GM21786 (cell line): ENCODE measurements at regions not wholly inside any gene's neighbourhood (a gene's known extent, or its start where the extent isn't known, plus 50 kb on each side); places are given as distances from the start of the nearest gene placed in this dataset.
"Not testable (repeated sequence)": the region's sequence is repeated elsewhere in the genome, so short reads cannot be mapped to it uniquely, and the experiment has no call there.

ENCODE experiments used
- ATAC-seq: cut with Tn5 transposase; IDR thresholded peaks from one replicate; pipeline ENCODE4 v1.9.1; 2021; ENCODE audit not compliant: unreplicated experiment

DNA sequence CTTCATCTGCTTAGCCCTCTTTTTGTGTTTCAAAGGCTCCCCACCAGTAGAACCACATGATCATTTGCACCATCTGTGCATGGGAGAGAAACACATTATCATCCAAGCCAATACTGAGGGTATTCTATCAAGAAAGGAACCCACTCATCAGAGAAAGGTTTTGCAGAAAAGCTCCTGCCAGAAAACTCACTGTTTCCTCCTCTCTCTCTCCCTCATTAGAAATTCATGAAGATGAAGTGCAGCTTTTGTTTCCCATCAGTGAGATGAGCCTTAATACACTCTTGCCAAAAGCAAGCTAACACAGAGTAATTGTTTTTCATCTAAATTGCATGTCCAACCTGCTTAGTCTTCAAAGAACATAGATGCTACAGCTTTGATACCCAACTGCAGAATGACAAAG is 142.4 kb upstream of the GRAMD2B start:
- no peak for ATAC-seq

- no peak for ATAC-seq
Measured at GRCh38 chr5:126284977-126285696, 138.1 kb upstream of the GRAMD2B start.

- ATAC-seq, result not testable (repeated sequence)
Measured at GRCh38 chr5:126296121-126296520, 127.1 kb upstream of the GRAMD2B start.

- ATAC-seq, result no peak
Measured at GRCh38 chr5:126300293-126300692, 122.9 kb upstream of the GRAMD2B start.

- ATAC-seq, result no peak
Measured at GRCh38 chr5:126301056-126301455, 122.2 kb upstream of the GRAMD2B start.

- no peak for ATAC-seq
Measured at GRCh38 chr5:126309860-126310259, 113.3 kb upstream of the GRAMD2B start.

DNA sequence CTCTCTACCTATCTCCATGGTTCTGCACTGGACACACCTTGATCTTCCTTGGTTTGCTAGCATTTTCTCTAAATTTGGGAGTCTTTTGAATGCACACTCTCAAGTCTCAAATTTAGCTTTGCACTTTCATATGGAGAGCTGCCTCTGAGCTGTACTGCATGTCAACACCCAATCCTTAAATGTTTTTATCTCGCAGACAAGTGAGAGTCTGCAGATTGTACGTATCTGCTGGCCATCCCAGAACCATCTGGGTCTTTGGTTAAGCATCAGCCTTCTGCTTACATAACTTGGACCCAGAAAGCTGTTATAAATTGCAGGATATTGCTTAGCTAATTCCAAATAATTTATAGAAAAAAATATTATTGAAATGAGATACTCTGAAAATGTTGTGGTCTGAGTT is 111.4 kb upstream of the GRAMD2B start:
- no peak for ATAC-seq

DNA sequence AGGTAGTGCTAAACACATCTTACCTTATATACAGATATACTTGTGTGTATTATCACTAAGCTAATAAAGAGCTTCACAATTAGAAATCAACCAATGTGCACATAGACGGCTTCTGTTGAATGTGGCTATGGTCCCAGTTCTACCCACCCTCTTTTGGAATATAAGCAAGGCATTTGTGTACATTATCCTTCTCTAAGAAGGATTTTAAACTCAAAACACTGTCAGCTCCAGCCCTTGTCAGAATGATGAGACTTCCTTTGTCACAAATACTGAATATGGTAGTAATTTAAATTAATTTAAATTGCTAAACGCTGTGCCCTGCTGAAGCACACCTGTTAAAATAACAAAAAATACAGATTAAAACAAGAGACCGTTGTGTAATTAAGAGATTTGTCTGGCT is 107.9 kb upstream of the GRAMD2B start:
- no peak for ATAC-seq

- ATAC-seq, result no peak
Measured at GRCh38 chr5:126332326-126332725, 90.9 kb upstream of the GRAMD2B start.

DNA sequence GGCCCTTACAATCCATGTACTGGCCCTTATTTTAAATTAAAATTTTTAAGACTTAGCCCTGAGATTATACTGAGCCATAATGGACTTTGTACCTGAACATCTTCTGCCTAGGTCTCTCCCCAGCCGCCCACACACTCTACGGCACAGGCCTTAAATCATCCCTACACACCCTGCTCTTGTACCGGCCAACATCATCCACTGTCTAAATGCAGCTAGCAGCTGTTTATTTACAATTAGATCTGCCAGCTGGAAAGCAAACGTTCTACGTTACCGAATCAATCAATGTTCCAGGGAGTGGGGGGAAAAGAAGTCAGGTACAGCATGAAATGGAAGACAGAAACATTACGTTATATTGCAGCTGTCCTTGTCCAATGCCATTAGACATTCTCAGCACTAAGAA is 88.4 kb upstream of the GRAMD2B start:
- no peak for ATAC-seq

- ATAC-seq, result no peak
Measured at GRCh38 chr5:126335886-126336285, 87.3 kb upstream of the GRAMD2B start.

DNA sequence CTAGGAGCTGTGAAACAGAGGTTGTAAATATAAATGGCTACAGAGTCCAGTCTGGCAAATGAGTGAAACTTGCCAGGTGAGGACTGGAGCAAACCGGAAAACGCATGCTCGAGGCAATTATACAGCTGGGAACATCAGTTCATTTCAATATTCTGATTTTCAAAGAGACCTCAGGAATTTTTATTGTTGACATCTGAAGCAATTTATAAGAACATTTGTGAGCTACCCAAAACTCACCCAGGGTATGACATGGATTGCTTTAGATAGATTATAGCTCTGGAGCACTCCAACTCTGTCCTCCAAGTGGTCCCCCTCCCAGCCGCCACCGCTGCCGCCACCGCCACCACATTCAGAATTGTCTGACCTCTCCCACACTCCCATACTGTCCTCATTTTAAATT is 84.6 kb upstream of the GRAMD2B start:
- ATAC-seq, result no peak

GRCh38 chr5:126339215-126339805 is 83.9 kb upstream of the GRAMD2B start:
- no peak for ATAC-seq

DNA sequence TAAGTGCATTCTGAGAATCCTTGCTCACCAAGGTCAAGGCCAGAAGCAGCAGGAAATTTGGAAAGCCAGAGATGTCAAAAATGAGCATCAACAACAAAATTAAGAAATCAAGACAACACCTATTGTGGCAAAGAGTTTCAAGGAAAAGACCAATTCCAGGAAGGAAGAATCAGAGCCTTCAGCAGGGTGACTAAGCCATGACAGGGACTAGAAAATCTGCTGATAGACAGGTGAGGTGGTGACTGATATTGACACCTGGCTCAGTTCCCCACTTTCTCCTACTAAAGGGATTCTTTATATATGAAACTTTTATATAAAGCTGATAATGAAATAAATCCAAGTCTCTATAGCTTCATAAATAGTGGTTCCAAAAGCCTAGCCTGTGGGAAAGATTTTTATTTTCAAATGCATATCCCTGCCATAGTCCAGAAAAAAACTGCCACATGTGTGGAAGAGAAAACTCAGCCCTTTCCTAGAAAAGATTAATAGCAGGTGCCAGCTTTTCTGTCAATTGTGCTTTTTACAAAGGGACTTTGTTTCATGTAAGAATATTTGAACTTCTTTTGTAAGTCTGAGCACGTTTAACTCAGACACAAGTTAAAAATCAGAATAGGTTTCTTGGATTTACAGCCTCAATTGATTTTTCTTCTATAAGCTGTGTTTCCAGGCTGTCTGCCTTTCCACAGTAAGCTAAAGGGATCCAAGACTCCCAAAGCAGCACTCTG is 81.1 kb upstream of the GRAMD2B start:
- no peak for ATAC-seq

DNA sequence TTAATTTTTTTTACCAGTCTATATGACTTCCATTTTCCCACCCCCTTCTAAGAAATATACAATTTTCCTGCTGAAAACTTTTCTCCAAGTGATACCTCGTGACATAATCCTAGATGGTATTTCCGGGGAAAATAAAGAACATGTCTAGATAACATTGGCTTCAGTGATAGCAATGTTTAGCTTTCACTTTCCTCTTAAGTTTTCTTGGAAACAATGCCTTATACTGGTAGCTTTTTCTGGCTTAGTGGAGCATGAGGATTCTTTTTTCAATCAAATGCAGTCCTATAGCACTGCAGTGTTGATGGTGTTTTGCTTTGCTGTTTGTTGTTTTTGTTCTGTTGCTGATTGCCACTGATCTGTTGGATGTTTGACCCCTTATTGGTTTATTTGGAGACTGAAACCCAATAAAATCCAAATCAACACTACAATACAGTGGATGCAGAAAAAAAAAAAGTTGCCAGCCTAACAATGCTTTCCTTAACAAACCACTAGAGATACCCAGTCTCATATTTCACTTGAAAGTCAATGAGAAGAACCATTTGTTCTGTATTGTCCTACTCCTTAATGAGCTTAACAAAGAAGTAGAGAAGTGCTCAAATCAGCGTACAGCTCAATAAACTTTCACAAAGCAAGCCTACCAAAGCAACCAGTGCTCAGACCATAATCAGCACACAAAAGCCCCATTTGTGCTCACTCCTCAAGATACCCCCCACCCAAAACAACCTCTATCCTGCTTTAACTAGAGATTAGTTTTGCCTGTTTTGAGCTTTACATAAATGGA is 74.2 kb upstream of the GRAMD2B start:
- no peak for ATAC-seq

DNA sequence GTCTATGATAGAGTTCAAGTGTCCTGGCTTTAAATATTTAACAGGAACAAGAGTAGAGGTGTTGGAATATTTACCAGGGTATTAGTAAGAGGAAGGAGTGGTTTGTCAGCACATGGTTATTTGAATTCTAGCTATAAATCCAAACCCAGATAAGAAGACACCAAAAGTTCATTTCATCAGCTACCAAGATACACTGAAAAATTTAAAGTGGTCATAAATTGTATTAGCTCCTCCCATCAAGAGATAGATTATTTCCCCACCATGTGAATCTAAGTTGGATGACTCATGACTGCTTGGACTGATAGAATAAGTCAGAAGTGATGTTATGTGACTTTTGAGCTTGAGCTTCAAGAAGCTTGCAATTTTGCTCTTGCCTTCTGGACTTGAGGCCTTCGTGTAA is 72.1 kb upstream of the GRAMD2B start:
- no peak for ATAC-seq

- peak; percentile 21 for ATAC-seq
Measured at GRCh38 chr5:126354012-126354857, 69.0 kb upstream of the GRAMD2B start.

DNA sequence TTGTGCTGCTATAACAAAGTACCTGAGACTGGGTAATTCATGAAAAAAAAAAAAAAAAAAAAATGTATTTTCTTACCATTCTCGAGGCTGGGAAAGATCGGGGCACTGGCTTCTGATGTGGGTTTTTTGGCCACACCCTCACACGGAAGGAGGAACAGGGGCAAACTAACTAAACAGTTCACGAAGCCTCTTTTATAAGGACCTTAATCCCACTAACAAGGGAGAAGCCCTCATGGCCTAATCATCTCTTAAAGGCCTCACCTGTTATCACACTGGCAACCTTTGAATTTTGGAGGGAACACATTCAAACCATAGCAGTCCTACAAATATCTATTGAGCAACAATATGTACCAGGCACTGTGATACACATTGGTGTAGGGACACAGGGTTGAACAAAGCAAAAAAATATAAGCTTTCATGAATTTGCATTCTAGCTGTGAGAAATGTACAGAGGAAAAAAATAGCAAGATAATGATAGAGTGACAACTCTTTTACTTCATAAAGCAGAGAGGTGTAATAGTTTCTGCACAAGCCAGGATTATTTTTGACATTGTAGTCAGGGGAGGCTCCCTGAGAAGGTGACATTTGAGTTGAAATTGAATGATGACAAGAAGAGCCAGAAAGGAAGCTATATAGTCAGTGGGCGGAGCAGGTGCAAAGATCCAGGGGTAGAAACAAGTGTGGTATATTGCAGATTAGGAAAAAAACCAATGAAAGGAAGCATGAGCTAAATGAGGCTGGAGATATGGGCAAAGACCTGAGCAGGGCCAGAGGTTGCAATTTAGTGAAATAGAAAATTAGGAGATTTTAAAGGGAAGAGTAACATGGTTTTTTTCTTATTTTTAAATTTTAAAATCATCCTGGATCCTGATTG is 68.1 kb upstream of the GRAMD2B start:
- no peak for ATAC-seq

DNA sequence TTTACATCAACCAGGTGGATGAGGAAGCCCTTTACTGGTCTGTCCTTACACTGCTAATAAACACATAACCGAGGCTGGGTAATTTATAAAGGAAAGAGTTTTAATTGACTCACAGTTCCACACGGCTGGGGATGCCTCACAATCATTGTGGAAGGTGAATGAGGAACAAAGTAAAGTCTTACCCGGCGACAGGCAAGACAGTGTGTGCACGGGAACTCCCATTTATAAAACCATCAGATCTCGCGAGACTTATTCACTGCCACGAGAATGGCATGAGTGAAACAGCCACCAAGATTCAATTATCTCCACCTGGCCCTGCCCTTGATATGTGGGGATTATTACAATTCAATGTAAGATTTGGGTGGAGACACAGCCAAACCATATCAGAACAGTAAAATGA is 67.3 kb upstream of the GRAMD2B start:
- no peak for ATAC-seq
